GM23338 (cell line): ENCODE measurements at regions not wholly inside any gene's neighbourhood (a gene's known extent, or its start where the extent isn't known, plus 50 kb on each side); places are given as distances from the start of the nearest gene placed in this dataset.

Source experiments
- ATAC-seq: fragments of 200-7000 bp; cut with Tn5 transposase; 3 replicates; pipeline ENCODE4 v1.9.1; 2020
- DNase-seq: peaks from one replicate; pipeline ENCODE4 v3.0.0-alpha.2; 2015; ENCODE audit warnings: low spot score
- H2AFZ ChIP-seq: fragments of 200-600 bp; sonication (generic); 2 replicates; pipeline ENCODE4 v1.8.0; 2016; ENCODE audit warnings: antibody characterized with exemption, mild to moderate bottlenecking, moderate library complexity
- H3F3A ChIP-seq: fragments of 200-600 bp; sonication (generic); replicated peaks from 2 replicates; pipeline ENCODE4 v1.8.0; 2017; ENCODE audit warnings: antibody characterized with exemption, mixed run types, low read depth
- H3K27ac ChIP-seq: fragments of 200-600 bp; sonication (generic); 2 replicates; pipeline ENCODE4 v1.6.1; 2016; ENCODE audit warnings: low read depth
- H3K27me3 ChIP-seq: fragments of 200-600 bp; sonication (generic); 2 replicates; pipeline ENCODE4 v1.8.0; 2016; ENCODE audit warnings: mild to moderate bottlenecking, mixed run types, moderate library complexity; ENCODE audit not compliant: insufficient read depth
- H3K36me3 ChIP-seq: fragments of 200-600 bp; sonication (generic); 2 replicates; pipeline ENCODE4 v1.8.0; 2016; ENCODE audit warnings: mild to moderate bottlenecking; ENCODE audit not compliant: insufficient read depth
- H3K4me1 ChIP-seq: fragments of 200-600 bp; sonication (generic); 2 replicates; pipeline ENCODE4 v1.8.0; 2016; ENCODE audit warnings: mild to moderate bottlenecking, moderate library complexity; ENCODE audit not compliant: insufficient read depth
- H3K4me2 ChIP-seq: fragments of 200-600 bp; sonication (generic); 2 replicates; pipeline ENCODE4 v1.7.1; 2017; ENCODE audit warnings: mixed run types
- H3K4me3 ChIP-seq: fragments of 200-600 bp; sonication (generic); 2 replicates; pipeline ENCODE4 v1.6.1; 2016; ENCODE audit warnings: mixed run types
- H3K79me2 ChIP-seq: fragments of 200-600 bp; sonication (generic); replicated peaks from 2 replicates; pipeline ENCODE4 v1.8.0; 2017; ENCODE audit warnings: mild to moderate bottlenecking; ENCODE audit not compliant: insufficient read depth
- H3K9me2 ChIP-seq: fragments of 200-600 bp; sonication (generic); 2 replicates; pipeline ENCODE4 v1.8.0; 2017; ENCODE audit not compliant: insufficient read depth
- H4K20me1 ChIP-seq: fragments of 200-600 bp; sonication (generic); replicated peaks from 2 replicates; pipeline ENCODE4 v1.8.0; 2017; ENCODE audit warnings: mild to moderate bottlenecking; ENCODE audit not compliant: insufficient read depth
- H3K27ac Mint-ChIP-seq: 2 replicates; pipeline ENCODE4 v1.8.0; 2020; ENCODE audit warnings: inconsistent platforms, mild to moderate bottlenecking, moderate library complexity, mixed read lengths
- H3K27me3 Mint-ChIP-seq: 3 replicates; pipeline ENCODE4 v1.8.0; 2022; ENCODE audit warnings: low read depth, mild to moderate bottlenecking, moderate library complexity, mixed read lengths, inconsistent platforms; ENCODE audit not compliant: insufficient read depth, poor library complexity
- H3K36me3 Mint-ChIP-seq: 3 replicates; pipeline ENCODE4 v1.8.0; 2021; ENCODE audit warnings: low read depth, mild to moderate bottlenecking, inconsistent platforms, moderate library complexity, mixed read lengths
- H3K4me1 Mint-ChIP-seq: 3 replicates; pipeline ENCODE4 v1.8.0; 2020; ENCODE audit warnings: mild to moderate bottlenecking, inconsistent platforms, mixed read lengths
- H3K4me3 Mint-ChIP-seq: 3 replicates; pipeline ENCODE4 v1.8.0; 2021; ENCODE audit warnings: moderate library complexity, mild to moderate bottlenecking, inconsistent platforms, mixed read lengths
- H3K9me3 Mint-ChIP-seq: 3 replicates; pipeline ENCODE4 v1.8.0; 2020; ENCODE audit warnings: moderate library complexity, mild to moderate bottlenecking, inconsistent platforms, mixed read lengths
- CREB1 ChIP-seq: fragments of 250-450 bp; sonication (Bioruptor Pico); IDR thresholded peaks from 2 replicates; pipeline ENCODE4 v1.5.0; 2020; ENCODE audit warnings: low read depth, mild to moderate bottlenecking, moderate library complexity
- EZH2 ChIP-seq: fragments of 200-600 bp; sonication (generic); IDR thresholded peaks from one replicate; pipeline ENCODE4 v1.8.0; 2017; ENCODE audit warnings: antibody characterized with exemption, mild to moderate bottlenecking, low read depth; ENCODE audit not compliant: unreplicated experiment
- EZH2phosphoT487 ChIP-seq: fragments of 200-600 bp; sonication (generic); IDR thresholded peaks from one replicate; pipeline ENCODE4 v1.8.1; 2018; ENCODE audit warnings: antibody characterized with exemption; ENCODE audit not compliant: unreplicated experiment
- JUNB ChIP-seq: IDR thresholded peaks from one replicate; pipeline ENCODE4 v1.6.1; 2016; ENCODE audit warnings: antibody characterized with exemption; ENCODE audit not compliant: unreplicated experiment
- NANOG ChIP-seq: IDR thresholded peaks from 2 replicates; pipeline ENCODE4 v1.6.1; 2016; ENCODE audit warnings: antibody characterized with exemption, borderline replicate concordance
- POLR2AphosphoS5 ChIP-seq: IDR thresholded peaks from 2 replicates; pipeline ENCODE4 v1.6.1; 2016; ENCODE audit warnings: antibody characterized with exemption, low read depth
- REST ChIP-seq: IDR thresholded peaks from one replicate; pipeline ENCODE4 v1.6.1; 2018; ENCODE audit warnings: antibody characterized with exemption; ENCODE audit not compliant: unreplicated experiment
- STAT1 ChIP-seq: IDR thresholded peaks from one replicate; pipeline ENCODE4 v1.6.1; 2016; ENCODE audit warnings: antibody characterized with exemption; ENCODE audit not compliant: unreplicated experiment
- ZNF114 ChIP-seq: fragments of 250-450 bp; sonication (Bioruptor Pico); IDR thresholded peaks from 2 replicates; pipeline ENCODE4 v1.5.0; 2020; ENCODE audit warnings: mild to moderate bottlenecking, moderate library complexity
- ZNF331 ChIP-seq: fragments of 250-450 bp; sonication (Bioruptor Pico); IDR thresholded peaks from 2 replicates; pipeline ENCODE4 v1.5.0; 2020; ENCODE audit warnings: low read depth, mild to moderate bottlenecking, moderate library complexity
- TF ChIP-seq, protein P1 (sequence below): IDR thresholded peaks from 2 replicates; pipeline ENCODE4 v1.6.1; 2016; ENCODE audit warnings: antibody characterized with exemption
- TF ChIP-seq, protein P2 (sequence below): fragments of 250-450 bp; sonication (Bioruptor Pico); IDR thresholded peaks from 2 replicates; pipeline ENCODE4 v1.5.0; 2020; ENCODE audit warnings: mild to moderate bottlenecking, moderate library complexity
- TF ChIP-seq, protein P3 (sequence below), 2 experiments: fragments of 200-600 bp in 1 of 2; sonication (generic) in 1 of 2; conservative IDR thresholded peaks; 2 replicates each; pipeline versions ENCODE4 v1.5.1 to v1.6.1; 2016 to 2017; ENCODE audit warnings: antibody characterized with exemption in 2 of 2, low read depth in 2 of 2, mild to moderate bottlenecking in 2 of 2, moderate library complexity in 1 of 2

GRCh38 chrX:39406799-39407198, 605.5 kb downstream of the MID1IP1 start:
- Mint-ChIP-seq H3K36me3 (no peaks in the 10 kb centered on the region), H3K4me3 (no peak overlapping the region), H3K4me1 (no peaks in the 10 kb centered on the region), H3K27ac (no peak overlapping the region), H3K27me3 (no peaks in the 10 kb centered on the region), H3K9me3 (no peaks in the 10 kb centered on the region; the same call in 2 of the 3 replicates)
- H3K4me1 ChIP-seq, result no peaks in the 10 kb centered on the region
- H3K9me2 ChIP-seq, result no peaks in the 10 kb centered on the region
- ATAC-seq (no peak), DNase-seq (no peak)
- H3K79me2 ChIP-seq, result no peaks in the 10 kb centered on the region
- no peaks in the 10 kb centered on the region for H3F3A ChIP-seq
- no peaks in the 10 kb centered on the region for H4K20me1 ChIP-seq
- H2AFZ ChIP-seq, result no peak overlapping the region
- no peaks in the 10 kb centered on the region for H3K27me3 ChIP-seq
- no peak overlapping the region for H3K4me3 ChIP-seq
- TF ChIP-seq POLR2AphosphoS5 (no peak), ZNF114 (no peak), STAT1 (no peak), ZNF331 (CRISPR knock-in tag) (no peak), NANOG (no peak), REST (no peak), EZH2 (no peak), JUNB (no peak), EZH2phosphoT487 (no peak), CREB1 (no peak)
- TF ChIP-seq, protein P1, sequence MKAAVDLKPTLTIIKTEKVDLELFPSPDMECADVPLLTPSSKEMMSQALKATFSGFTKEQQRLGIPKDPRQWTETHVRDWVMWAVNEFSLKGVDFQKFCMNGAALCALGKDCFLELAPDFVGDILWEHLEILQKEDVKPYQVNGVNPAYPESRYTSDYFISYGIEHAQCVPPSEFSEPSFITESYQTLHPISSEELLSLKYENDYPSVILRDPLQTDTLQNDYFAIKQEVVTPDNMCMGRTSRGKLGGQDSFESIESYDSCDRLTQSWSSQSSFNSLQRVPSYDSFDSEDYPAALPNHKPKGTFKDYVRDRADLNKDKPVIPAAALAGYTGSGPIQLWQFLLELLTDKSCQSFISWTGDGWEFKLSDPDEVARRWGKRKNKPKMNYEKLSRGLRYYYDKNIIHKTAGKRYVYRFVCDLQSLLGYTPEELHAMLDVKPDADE, result no peak
- TF ChIP-seq, protein P2, sequence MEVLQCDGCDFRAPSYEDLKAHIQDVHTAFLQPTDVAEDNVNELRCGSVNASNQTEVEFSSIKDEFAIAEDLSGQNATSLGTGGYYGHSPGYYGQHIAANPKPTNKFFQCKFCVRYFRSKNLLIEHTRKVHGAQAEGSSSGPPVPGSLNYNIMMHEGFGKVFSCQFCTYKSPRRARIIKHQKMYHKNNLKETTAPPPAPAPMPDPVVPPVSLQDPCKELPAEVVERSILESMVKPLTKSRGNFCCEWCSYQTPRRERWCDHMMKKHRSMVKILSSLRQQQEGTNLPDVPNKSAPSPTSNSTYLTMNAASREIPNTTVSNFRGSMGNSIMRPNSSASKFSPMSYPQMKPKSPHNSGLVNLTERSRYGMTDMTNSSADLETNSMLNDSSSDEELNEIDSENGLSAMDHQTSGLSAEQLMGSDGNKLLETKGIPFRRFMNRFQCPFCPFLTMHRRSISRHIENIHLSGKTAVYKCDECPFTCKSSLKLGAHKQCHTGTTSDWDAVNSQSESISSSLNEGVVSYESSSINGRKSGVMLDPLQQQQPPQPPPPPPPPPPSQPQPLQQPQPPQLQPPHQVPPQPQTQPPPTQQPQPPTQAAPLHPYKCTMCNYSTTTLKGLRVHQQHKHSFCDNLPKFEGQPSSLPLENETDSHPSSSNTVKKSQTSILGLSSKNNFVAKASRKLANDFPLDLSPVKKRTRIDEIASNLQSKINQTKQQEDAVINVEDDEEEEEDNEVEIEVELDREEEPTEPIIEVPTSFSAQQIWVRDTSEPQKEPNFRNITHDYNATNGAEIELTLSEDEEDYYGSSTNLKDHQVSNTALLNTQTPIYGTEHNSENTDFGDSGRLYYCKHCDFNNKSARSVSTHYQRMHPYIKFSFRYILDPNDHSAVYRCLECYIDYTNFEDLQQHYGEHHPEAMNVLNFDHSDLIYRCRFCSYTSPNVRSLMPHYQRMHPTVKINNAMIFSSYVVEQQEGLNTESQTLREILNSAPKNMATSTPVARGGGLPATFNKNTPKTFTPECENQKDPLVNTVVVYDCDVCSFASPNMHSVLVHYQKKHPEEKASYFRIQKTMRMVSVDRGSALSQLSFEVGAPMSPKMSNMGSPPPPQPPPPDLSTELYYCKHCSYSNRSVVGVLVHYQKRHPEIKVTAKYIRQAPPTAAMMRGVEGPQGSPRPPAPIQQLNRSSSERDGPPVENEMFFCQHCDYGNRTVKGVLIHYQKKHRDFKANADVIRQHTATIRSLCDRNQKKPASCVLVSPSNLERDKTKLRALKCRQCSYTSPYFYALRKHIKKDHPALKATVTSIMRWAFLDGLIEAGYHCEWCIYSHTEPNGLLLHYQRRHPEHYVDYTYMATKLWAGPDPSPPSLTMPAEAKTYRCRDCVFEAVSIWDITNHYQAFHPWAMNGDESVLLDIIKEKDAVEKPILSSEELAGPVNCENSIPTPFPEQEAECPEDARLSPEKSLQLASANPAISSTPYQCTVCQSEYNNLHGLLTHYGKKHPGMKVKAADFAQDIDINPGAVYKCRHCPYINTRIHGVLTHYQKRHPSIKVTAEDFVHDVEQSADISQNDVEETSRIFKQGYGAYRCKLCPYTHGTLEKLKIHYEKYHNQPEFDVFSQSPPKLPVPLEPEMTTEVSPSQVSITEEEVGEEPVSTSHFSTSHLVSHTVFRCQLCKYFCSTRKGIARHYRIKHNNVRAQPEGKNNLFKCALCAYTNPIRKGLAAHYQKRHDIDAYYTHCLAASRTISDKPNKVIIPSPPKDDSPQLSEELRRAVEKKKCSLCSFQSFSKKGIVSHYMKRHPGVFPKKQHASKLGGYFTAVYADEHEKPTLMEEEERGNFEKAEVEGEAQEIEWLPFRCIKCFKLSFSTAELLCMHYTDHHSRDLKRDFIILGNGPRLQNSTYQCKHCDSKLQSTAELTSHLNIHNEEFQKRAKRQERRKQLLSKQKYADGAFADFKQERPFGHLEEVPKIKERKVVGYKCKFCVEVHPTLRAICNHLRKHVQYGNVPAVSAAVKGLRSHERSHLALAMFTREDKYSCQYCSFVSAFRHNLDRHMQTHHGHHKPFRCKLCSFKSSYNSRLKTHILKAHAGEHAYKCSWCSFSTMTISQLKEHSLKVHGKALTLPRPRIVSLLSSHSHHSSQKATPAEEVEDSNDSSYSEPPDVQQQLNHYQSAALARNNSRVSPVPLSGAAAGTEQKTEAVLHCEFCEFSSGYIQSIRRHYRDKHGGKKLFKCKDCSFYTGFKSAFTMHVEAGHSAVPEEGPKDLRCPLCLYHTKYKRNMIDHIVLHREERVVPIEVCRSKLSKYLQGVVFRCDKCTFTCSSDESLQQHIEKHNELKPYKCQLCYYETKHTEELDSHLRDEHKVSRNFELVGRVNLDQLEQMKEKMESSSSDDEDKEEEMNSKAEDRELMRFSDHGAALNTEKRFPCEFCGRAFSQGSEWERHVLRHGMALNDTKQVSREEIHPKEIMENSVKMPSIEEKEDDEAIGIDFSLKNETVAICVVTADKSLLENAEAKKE, result no peak
- TF ChIP-seq, protein P3, sequence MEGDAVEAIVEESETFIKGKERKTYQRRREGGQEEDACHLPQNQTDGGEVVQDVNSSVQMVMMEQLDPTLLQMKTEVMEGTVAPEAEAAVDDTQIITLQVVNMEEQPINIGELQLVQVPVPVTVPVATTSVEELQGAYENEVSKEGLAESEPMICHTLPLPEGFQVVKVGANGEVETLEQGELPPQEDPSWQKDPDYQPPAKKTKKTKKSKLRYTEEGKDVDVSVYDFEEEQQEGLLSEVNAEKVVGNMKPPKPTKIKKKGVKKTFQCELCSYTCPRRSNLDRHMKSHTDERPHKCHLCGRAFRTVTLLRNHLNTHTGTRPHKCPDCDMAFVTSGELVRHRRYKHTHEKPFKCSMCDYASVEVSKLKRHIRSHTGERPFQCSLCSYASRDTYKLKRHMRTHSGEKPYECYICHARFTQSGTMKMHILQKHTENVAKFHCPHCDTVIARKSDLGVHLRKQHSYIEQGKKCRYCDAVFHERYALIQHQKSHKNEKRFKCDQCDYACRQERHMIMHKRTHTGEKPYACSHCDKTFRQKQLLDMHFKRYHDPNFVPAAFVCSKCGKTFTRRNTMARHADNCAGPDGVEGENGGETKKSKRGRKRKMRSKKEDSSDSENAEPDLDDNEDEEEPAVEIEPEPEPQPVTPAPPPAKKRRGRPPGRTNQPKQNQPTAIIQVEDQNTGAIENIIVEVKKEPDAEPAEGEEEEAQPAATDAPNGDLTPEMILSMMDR (conservative IDR thresholded peaks at IDR 0.05; ENCODE audit: low read depth in 2 of 2), result no peak
- H3K27ac ChIP-seq, result no peak overlapping the region
- no peak overlapping the region for H3K4me2 ChIP-seq
- H3K36me3 ChIP-seq, result no peaks in the 10 kb centered on the region
